BE2C (cell line): ENCODE measurements at regions not wholly inside any gene's neighbourhood (a gene's known extent, or its start where the extent isn't known, plus 50 kb on each side); places are given as distances from the start of the nearest gene placed in this dataset.

Experiments used
- DNase-seq: peaks from one replicate; pipeline ENCODE4 v3.0.0-alpha.2; 2020
- H3K27me3 ChIP-seq: fragments of 250-450 bp; sonication (Bioruptor Pico); 2 replicates; pipeline ENCODE4 v1.5.1; 2020; ENCODE audit warnings: mild to moderate bottlenecking
- H3K36me3 ChIP-seq: fragments of 250-450 bp; sonication (Bioruptor Pico); 2 replicates; pipeline ENCODE4 v1.5.1; 2020; ENCODE audit warnings: mild to moderate bottlenecking
- H3K4me1 ChIP-seq: fragments of 250-450 bp; sonication (Bioruptor Pico); 2 replicates; pipeline ENCODE4 v1.5.1; 2020
- H3K4me3 ChIP-seq: 2 replicates; pipeline ENCODE4 v1.5.1; 2011; ENCODE audit warnings: low read depth, low read length
- H3K9me3 ChIP-seq: fragments of 250-450 bp; sonication (Bioruptor Pico); 2 replicates; pipeline ENCODE4 v1.5.1; 2020
- TF ChIP-seq, protein P1 (sequence below): IDR thresholded peaks from 2 replicates; pipeline ENCODE4 v1.5.1; 2012; ENCODE audit warnings: mild to moderate bottlenecking, low read depth, low read length

DNA sequence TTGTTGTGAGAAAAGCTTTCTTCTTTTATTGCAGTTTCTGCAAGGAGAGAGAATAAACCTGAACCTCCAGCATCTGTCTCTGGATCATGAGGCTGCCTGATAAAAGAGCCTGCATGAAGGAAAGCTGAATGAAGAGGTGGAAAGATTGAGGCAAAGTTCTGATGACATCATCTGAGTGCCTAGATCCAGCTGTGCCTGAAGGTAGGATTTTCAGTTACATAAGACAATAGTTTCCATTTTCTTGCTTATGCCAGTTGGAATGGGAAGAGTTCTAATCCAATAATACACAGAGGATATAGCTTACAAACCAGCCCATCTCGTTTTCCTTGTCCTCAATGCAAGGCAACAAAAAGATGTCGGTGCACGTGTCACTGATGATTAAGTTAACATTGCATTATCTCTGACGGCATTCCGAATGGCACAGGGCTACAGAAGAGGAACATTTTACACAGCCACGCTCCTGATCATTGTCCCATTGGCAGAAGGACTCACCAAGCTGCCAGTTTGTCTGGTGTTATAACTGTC is 105.5 kb upstream of the ERCC6L2 start:
- no peak overlapping the region for H3K4me3 ChIP-seq
- TF ChIP-seq, protein P1, sequence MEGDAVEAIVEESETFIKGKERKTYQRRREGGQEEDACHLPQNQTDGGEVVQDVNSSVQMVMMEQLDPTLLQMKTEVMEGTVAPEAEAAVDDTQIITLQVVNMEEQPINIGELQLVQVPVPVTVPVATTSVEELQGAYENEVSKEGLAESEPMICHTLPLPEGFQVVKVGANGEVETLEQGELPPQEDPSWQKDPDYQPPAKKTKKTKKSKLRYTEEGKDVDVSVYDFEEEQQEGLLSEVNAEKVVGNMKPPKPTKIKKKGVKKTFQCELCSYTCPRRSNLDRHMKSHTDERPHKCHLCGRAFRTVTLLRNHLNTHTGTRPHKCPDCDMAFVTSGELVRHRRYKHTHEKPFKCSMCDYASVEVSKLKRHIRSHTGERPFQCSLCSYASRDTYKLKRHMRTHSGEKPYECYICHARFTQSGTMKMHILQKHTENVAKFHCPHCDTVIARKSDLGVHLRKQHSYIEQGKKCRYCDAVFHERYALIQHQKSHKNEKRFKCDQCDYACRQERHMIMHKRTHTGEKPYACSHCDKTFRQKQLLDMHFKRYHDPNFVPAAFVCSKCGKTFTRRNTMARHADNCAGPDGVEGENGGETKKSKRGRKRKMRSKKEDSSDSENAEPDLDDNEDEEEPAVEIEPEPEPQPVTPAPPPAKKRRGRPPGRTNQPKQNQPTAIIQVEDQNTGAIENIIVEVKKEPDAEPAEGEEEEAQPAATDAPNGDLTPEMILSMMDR, result no peak
- no peak for DNase-seq
- no peaks in the 10 kb centered on the region for H3K9me3 ChIP-seq
- no peaks in the 10 kb centered on the region for H3K27me3 ChIP-seq
- H3K36me3 ChIP-seq, result no peaks in the 10 kb centered on the region
- peaks cover 5% of the 10 kb centered on the region; the same call in 1 of the 2 replicates for H3K4me1 ChIP-seq

DNA sequence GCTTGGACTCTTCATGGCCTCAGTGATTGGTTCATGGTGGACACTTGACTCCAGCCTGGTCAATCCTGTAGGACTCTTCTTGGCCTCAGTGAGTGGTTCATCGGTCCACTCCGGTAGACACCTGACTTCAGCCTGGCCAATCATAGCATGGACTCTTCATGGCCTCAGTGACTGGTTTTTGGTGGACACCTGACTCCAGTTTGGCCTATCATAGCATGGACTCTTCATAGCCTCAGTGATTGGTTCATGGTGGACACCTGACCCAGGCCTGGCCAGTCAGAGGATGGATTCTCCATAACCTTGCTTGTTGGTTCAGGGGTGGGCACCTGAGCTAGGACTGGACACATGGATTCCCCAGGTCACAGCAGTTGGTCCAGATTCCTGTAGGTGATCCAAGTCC is 106.0 kb upstream of the ERCC6L2 start:
- Histone ChIP-seq H3K9me3 (no peaks in the 10 kb centered on the region), H3K36me3 (no peaks in the 10 kb centered on the region), H3K4me1 (peaks cover 5% of the 10 kb centered on the region; the same call in 1 of the 2 replicates), H3K4me3 (no peak overlapping the region), H3K27me3 (no peaks in the 10 kb centered on the region)
- no peak for DNase-seq
- TF ChIP-seq, protein P1, result no peak

- no peak overlapping the region for H3K4me3 ChIP-seq
- TF ChIP-seq, protein P1, result no peak
- no peak for DNase-seq
- H3K4me1 ChIP-seq, result peaks cover 5% of the 10 kb centered on the region; the same call in 1 of the 2 replicates
- H3K27me3 ChIP-seq, result no peaks in the 10 kb centered on the region
- no peaks in the 10 kb centered on the region for H3K36me3 ChIP-seq
- no peaks in the 10 kb centered on the region for H3K9me3 ChIP-seq
These were observed 108.6 kb upstream of the ERCC6L2 start for GRCh38 chr9:95766906-95767305.

GRCh38 chr9:95764533-95765319 is 110.8 kb upstream of the ERCC6L2 start:
- DNase-seq, result no peak
- TF ChIP-seq, protein P1, result no peak
- H3K4me3 ChIP-seq, result no peak overlapping the region

DNA sequence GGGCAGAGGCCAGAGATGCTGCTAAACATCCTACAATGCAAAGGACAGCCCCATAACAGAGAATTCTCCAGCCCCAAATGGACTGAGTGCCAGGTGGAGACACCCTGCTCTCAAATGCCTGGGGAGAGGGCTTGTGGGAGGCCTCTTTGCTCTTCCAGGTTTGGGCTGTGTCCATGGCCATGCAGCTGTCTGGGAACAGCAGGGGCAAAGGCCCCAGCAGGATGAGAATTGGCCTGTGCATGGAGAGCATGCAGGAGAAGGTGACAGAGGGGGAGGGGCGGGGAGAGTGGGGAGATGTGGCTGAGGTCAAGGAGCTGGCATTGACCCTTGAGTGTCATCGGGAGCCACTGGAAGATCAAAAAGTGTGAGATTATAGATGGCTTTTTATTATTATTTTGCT is 111.5 kb upstream of the ERCC6L2 start:
- Histone ChIP-seq H3K4me3 (no peak overlapping the region), H3K36me3 (no peaks in the 10 kb centered on the region), H3K4me1 (no peaks in the 10 kb centered on the region), H3K9me3 (no peaks in the 10 kb centered on the region), H3K27me3 (no peaks in the 10 kb centered on the region)
- TF ChIP-seq, protein P1, result no peak
- no peak for DNase-seq

More at GRCh38 chr9:95764533-95765319, 110.8 kb upstream of the ERCC6L2 start:
- H3K4me1 ChIP-seq, result no peaks in the 10 kb centered on the region
- no peaks in the 10 kb centered on the region for H3K9me3 ChIP-seq
- H3K36me3 ChIP-seq, result no peaks in the 10 kb centered on the region
- H3K27me3 ChIP-seq, result no peaks in the 10 kb centered on the region

GRCh38 chr9:95763006-95763405 is 112.5 kb upstream of the ERCC6L2 start:
- Histone ChIP-seq H3K36me3 (no peaks in the 10 kb centered on the region), H3K4me3 (no peak overlapping the region), H3K9me3 (no peaks in the 10 kb centered on the region), H3K4me1 (no peaks in the 10 kb centered on the region), H3K27me3 (no peaks in the 10 kb centered on the region)
- TF ChIP-seq, protein P1, result no peak
- no peak for DNase-seq
